Stimulated activated CD4-positive, alpha-beta T cell treated with anti-CD3 and anti-CD28 coated beads, Interleukin-4, amount 100 ng/mL, for 4 hours (primary cell): ENCODE measurements at regions not wholly inside any gene's neighbourhood (a gene's known extent, or its start where the extent isn't known, plus 50 kb on each side); places are given as distances from the start of the nearest gene placed in this dataset.

ENCODE experiments used
- DNase-seq, 2 experiments: peaks; one replicate each; pipeline ENCODE4 v3.0.0-alpha.2; 2020

DNA sequence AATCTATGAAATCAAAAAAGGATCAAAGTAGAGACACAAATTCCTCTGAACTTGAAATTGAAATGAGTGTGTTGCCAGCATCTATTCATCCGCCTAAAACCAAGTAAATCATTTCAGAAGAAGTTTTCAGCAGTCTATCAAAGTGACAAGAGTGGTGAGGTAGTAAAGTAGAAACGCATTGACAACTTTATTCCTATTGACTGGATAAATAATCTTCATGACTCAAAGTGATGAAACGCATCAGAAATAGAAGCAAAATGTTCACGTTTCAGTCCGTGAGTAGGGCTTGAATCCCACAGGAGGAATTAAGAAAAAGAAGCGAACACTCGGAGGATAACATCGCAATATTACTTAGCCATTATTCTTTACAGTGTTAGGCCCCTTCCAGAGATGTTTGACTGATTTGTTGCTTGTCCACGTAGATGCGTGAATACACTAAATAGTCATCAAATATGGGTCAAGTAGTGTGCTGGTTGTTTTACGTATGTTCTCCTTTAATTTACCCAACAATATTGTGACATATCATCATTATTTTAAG lies 314.4 kb downstream of the PLK2 start:
- no peak for DNase-seq

DNA sequence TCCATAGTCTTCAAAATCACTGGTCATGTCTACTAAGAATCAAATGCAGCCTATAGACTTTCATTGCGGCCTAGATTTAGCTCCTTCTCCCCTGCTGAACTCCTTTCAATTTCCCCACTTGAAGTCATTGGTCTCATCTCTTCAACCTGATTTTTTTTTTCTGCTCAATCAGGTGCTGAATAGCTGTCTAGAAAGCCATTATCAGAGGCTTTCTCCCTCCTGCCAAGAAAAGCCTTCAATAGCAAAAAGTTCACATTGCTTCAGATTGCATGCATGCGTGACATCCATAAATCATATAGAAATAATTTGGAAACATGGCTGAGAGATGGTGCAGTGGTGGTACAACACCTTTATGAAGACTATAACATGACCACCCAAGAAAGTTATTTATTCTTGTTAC lies 316.2 kb downstream of the PLK2 start:
- no peak for DNase-seq

DNA sequence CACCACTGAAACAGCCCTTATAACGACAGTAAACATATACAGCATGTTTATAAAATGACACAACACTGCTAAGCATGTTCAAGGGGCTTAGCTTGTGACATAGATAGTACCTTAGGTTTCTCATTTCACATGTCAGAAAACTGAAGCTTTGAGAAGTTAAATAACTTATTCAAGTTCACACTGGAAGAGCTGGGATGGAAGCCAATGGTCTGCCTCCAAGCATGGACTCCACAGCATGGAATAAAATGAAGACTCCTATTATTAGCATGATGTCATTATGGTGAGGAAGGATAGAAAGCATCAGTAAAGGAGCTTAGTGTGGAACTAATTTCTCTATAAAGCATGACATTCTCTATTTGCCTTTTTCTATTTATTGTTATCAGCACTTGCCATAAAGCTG lies 316.7 kb downstream of the PLK2 start:
- DNase-seq = no peak

DNA sequence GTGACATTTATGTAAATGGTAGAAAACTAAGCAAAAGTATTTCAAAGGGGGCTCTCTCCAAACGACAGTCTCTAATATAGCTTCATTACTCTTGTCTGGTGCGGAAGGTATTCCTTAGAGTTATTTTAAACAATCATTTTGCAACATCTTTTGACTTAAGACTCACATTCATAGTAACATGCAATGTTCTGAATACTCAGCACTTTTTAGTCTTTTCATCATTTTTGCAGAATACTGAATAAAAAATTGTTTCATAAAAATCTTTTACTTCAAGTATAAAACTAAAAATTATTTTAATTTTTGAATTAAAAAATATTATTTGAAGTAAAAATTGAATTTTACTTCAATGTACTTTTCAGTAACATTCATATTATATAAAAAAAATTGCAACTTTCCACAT lies 321.1 kb downstream of the PLK2 start:
- no peak for DNase-seq

DNA sequence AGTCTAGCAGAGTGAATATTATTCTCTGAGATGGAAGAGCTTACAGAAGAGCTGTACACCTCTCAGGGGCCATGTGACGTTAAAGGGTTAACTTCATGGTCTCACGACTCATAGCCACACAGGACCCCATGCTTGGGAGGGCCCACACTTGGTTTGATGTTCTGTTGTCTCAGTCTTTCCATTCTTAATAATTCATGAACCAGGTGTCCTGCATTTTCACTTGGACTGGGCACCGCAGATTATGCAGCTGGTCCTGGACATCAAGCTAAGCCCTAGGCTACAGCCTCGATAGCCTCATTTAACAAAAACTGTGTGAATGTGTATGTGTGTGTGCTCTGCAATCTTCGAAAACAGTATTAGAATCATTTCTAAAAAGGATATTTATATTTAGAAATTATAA lies 323.5 kb downstream of the PLK2 start:
- no peak for DNase-seq

DNA sequence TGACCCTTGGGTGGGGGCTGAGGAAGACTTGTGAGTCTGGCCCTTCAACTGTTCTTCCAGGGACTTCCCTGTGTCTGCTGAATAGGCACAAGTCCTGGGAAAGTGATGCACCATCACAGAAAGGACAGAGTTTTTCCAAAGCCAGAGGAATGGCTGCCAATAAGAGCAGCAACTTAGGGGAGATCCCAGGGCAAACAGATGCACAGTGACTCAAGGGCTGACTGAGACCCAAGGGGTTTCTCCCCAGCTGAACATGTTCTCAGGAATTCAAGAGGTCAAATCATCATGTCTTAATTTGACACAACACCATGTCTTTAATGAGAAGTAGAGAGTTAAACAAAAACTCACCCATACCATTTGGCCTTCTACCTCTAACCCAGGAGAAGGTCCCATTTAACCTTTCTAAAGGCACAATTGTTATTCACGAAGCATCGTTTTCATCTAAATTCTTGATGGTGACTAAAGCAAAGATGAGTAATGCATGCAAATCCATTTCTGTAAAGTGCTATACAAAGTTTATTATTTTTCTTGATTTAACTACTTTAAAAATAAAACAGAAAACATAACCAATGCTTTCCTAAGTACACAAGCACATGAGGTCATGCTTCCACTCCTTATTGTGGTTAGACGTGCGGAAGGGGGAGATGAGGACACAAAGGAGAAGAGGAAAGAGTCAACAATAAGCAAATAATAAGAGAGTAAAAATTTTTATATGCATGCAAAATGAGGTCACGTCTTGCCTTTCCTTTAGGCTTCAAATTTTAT lies 324.1 kb downstream of the PLK2 start:
- DNase-seq = no peak

DNA sequence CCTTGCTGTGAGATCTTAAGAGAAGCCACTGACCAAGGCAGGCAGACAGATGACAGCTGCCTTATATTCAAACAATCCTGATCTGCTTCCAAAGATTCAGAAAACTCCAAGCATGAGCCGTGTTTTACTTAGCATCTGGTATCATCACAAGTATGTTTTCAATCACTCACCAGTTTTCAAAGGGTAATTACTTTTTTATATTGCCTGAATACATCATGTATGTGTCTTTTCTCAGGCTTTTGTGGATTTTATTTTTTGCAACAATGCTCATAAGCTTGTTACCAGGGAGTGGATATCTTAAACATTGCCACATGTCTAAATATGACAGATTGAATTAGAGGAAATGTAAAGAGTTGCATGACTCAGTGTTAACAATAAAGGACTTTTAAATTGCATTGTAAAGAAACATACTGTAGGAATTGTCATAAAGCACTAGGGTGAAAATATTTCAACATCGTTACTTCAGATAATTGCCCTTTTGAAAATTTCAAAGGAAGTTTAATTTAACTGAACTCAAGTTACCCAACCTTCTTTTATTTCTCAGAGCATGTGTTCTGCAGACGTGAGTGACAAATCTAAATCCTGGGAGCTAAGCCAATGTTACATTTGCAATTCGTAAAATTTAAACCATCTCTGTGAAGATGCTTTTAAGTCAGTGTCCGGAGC lies 326.1 kb downstream of the PLK2 start:
- no peak for DNase-seq

DNA sequence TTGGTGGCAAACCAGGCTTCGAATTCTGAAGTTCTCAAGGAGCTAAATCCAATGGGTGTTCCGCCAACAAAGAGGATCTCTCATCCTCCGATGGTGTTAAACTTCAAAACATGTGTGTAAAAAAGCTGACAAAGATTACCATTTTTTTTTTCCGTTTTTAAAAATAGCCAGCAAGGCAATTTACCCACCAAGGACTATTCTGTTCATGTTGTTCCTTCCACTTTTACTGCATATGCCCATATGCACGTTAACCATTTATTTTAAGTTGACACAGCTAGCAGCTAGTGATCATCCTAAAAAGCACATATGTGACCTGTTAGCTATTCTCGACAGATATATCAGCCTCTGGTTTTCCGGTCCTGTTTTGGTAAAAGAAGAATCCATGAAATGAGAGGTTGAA lies 326.7 kb downstream of the PLK2 start:
- no peak for DNase-seq

DNA sequence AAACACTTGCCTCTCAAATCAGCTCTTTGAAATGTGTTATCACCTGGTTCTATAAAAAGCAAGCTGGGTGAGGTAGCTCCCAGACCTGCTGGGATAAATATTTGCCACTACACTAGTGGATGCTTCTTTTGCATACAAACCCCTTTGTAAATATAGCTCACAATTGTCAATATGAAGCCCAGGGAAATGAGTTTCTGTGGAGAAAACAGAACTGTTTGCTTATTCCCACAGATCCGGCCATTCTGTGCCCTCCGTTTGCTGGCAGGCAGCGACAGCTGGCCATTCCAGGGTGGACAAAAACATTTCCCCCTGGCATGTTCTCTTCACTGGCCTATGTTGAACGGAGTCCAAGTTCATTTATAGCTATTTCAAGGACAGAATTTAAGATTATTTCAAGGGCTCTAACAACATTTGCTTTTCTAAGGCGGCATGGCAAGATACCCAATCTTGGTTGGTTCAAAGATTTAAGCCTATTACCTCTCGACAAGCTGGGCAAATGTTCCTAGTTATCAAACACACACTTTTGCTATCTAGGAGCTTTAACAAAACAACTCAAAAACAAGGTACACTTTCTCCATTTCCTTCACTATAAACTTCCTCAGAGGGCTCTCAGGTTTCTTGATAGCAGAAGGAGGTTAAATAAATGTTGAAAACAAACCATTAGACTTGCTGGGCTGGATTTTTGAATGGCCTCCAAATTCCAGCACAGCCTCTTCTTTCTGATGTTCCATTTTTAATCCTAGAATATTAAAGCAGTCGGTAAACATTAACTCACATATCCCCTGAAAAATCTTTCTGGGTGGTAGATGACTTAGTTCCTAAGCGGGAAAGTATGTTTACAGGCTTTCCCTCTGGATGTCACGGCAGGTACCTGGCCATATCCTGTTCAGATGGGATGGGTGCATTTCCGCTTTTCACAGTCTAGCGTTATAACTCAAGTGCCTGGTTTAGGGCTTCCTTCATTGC lies 332.3 kb downstream of the PLK2 start:
- DNase-seq = no peak

DNA sequence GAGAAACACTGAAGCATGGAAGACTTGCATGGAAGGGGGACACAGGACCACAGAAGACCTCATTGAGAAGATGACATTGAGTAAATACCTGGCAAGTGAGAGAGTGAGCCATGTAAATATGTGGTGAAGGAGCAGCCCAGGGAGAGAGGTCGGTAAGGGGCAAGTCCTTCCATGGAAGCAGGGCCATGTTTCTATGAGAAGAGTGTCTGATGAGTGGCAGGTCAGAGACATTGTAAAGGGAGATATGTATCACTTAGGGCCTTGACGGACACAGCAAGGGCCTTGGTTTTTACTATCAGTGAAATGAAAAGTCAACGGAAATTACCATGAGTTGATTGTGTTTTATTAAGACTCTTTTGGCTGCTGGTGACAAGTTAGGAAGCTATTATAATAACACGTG lies 336.4 kb downstream of the PLK2 start:
- no peak for DNase-seq

DNA sequence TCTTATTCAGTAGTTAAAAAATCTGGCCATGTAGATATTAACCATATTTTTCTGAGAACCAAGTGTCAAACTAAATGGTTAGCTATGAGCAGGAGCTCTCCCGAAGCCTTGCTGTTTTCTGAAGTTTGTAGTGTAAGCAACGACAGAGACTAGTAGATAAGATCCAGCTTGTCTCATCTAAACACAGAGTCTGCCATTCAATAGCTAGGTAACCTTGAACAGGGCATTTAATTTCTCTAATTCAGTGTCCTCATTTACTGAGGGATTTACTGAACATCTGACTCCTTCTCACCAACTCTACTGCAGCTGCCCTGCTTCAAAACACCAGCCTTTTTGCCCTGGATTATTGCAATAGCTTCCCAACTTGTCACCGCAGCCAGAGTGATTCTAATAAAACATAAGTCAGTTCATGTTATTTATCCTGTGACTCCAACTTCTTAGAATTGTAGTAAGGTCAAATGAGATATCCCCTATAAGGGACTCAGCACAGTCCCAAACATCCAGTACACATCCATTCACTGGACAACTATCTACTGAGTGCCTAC lies 337.0 kb downstream of the PLK2 start:
- no peak for DNase-seq

DNA sequence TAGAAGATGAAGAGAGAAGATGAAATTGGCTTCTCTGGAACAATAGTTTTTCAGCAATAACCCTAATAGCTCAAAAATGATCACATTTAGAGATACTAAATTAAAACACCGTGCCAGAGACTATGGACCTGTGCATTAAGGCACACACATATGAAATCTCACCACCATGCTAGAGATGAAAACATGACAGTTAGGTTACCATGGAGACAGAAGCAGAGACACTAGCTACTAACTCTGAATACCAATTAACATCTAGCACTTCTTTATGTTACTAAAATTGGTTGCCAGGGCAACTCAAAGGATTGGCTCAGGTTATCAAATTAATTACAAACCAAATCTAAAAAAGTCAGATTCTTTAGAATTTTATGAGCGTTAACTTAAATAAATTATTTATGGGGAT lies 337.7 kb downstream of the PLK2 start:
- no peak for DNase-seq

DNA sequence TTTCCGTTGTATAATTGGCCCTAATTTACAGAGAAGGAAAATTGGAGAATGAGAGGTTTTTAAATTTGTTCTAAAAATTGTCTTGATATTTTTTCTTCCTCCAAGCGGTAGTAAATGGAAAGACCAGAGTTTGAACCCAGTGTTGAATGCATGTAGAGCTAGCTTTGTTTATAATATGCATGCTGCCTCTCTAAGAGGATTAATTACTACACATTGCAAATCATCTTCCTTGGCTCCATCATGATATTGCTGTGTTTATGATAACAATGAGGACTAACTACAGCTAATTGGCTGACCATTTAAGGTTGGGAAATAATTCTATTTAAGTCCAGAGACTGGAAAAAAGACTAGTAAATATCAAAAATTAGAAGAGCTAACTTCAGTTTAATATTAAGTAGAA lies 338.5 kb downstream of the PLK2 start:
- DNase-seq = no peak

DNA sequence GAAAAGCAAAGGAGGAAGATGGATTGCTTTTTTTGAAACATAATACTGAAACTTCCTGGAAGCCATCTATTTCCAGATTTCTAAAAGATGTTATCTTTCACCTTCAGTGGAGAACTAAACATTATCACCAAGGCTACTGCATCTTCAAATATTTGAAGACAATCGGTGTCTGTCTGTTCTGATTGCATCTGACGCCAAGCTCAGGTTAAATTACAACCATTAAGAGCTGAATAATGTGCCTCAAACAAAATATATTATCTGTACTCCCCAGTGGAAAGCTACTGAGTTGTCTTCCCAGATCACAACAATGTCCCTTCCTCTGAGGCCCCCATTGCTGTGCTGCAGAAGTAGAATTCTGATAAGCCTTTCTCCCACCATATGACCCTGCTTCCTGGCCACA lies 342.3 kb downstream of the PLK2 start:
- DNase-seq = no peak

DNA sequence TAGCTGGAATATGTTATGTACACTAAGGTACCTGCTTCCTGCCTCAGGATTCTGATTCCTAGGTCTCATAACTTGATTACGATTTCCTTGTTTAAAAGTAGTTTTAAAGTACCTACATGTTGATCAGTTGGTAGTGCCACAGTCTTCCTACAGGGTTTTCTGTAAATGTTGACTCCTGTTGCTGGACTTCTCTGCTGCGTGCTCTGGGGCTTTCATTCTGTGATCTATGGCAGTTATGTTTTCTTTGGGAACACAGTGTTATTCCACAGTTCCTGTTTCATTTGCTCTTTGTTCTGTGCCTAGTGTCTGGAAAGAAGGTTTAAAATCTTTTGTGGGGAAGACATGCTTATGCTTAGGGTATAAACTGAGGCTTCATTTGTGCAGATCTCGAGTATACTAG lies 343.5 kb downstream of the PLK2 start:
- DNase-seq = no peak

DNA sequence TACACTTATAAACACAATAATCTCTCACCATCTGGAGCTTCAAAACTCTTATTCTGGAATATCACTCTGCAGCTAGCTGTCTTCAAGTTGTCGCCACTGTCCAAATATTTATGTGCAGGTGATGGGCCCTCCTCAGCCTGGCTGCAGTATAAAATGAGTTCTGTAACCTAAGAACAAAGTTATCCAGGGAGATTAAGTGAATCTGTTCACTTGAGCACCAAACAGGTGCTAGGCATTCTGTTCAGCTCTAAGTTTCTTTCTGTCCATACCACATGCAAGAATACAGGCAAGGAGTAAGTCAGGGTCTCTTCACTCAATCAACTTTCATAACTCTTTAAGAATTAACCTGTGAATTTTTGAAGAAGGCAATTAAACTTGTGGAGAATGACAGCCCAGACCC lies 344.1 kb downstream of the PLK2 start:
- no peak for DNase-seq

DNA sequence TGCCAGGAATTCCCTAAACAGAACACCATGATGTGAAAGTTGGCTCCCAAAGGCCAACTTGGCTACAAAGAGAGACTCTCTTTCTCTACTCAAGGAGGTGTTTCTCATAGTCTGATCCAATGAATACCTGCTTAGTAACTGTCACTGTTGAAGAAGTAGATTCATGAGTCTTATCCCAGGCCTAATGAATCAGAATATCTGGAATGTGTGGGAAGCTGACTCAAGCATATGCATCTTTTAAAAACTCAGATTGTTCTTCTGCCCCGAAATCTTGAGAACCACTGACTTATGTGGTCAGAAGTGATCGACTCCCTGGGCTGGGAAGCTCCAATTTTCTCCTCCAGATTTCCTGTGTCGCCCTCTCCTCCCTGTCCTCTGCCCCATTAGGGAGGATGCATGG lies 345.6 kb downstream of the PLK2 start:
- no peak for DNase-seq

DNA sequence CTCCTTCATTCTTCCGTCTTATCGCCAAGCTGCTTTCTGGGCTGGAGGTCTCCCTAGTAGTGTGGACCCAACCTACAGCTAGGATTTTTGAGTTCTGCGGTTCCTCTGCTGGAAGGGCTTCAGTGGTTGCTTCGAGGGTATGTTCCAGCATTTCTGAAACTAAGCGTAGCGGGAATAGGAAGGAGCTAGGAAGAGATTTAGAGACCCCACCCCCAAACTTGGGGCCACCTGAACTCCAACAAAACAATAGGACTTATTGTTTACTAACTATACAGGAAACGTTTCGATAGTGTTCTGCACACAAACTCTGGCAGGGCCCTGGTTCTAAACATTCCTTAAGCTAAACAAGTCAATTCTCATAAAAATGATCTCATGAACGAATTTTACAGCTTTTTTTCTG lies 346.7 kb downstream of the PLK2 start:
- no peak for DNase-seq

DNA sequence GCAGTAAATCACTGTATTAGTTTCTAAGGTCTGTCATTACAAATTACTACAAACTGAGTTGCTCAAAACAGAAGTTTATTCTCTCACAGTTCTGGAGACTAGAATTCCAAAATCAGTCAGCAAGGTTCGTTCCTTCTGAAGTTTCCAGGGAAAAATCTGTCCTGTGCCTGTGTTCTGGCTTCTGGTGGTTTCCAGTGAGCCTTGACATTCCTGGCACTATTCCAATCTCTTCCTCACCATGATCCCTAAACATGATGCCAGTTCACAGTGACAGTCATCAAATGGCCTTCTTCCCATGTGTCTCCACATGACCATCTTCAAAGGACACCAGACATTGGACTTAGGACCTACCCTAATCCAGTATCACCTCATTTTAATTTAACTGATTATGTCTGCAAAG lies 351.4 kb downstream of the PLK2 start:
- no peak for DNase-seq

DNA sequence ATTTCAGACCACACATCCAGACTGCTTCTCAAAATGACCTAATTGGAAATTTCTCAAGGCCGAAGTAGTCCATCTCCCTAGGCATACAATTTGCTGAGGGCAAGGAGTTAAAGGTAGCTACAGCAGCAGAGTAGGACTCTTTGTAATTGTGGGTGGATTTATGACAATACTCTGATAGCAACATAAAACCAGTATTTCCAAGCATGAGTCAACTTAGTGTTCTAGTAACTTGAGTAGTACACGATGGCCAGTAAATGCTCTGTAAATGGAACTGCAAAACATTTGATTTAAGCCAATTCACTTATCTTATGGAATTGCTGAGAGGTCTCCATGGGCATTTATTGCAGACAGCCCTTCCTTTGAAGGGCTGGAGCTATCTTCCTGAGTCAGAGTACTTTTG lies 352.2 kb downstream of the PLK2 start:
- DNase-seq = no peak

DNA sequence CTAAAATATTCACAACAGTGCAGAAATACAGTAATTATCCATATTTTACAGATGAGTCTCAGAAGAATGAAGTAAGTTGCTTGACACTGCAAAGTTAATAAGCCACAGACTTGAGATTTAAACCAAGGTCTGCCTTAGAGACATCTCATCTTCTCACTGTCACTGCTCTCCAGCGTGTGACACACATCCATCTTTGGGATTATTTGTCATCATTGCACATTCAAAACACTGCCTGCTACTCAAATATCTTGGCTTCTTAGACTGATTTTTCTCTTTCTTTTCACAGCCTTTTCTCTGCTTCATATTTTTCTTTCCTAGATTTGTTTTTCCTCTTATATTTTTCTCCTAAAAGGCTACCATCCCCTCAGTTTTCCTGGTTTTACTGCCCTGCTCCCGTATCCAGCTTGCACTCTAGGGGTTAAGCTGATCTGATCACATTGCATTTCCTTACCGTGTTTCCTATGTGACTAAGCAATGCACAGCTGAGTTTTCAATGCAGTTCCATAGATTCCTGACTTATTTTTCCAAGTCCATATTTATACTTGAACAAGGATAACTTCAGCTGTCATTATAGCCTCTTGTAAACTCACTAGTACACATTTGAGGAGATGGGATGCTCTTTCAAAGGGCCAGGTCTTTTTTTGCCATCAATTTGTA lies 353.0 kb downstream of the PLK2 start:
- no peak for DNase-seq

DNA sequence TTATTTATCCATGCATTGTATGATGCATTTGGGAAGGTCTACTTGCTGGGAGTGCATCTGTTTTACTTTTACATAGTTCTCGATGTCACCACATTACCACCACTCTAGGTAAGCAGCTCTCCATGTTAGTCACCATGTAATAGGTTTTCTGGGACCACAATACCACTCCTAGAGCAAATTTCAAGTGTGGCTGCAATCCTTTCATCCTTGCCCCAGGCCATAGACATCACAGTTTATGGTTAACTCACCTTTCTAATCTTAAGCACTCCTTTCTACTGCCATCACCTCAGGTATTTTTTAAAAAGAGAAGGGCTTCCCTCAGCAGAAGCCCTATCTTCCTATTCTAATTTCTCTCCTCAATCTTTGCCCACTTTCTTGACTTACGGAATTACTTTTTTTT lies 354.1 kb downstream of the PLK2 start:
- DNase-seq = no peak

DNA sequence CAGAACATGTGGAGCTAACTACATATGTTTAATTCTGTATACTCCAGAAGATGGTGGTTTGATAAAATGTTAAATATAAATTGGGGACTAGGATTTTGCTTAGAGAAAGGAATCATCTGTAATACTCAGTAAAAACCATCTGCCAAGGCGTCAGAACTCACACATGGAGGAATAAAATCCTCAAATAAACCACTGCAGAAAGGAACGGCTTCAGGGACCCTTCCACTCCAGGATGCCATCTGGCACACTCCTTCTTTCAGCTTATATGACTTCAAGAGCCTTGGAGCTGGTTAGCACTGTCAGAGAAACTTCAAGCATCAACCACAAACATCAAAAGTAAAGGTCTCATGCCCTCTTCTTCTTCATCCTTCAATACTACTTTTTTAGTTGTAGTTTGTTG lies 360.6 kb downstream of the PLK2 start:
- no peak for DNase-seq
